Epithelial cell of proximal tubule (primary cell): ENCODE measurements at regions not wholly inside any gene's neighbourhood (a gene's known extent, or its start where the extent isn't known, plus 50 kb on each side); places are given as distances from the start of the nearest gene placed in this dataset.

Source experiments
- DNase-seq: peaks from one replicate; pipeline ENCODE4 v3.0.0-alpha.2; 2011; ENCODE audit warnings: low read depth
- H3K4me3 ChIP-seq: 2 replicates; pipeline ENCODE4 v1.5.1; 2011; ENCODE audit warnings: low read depth, mild to moderate bottlenecking, low read length
- TF ChIP-seq, protein P1 (sequence below): conservative IDR thresholded peaks from 2 replicates; pipeline ENCODE4 v1.5.1; 2012; ENCODE audit warnings: low read depth, mild to moderate bottlenecking, low read length

DNA sequence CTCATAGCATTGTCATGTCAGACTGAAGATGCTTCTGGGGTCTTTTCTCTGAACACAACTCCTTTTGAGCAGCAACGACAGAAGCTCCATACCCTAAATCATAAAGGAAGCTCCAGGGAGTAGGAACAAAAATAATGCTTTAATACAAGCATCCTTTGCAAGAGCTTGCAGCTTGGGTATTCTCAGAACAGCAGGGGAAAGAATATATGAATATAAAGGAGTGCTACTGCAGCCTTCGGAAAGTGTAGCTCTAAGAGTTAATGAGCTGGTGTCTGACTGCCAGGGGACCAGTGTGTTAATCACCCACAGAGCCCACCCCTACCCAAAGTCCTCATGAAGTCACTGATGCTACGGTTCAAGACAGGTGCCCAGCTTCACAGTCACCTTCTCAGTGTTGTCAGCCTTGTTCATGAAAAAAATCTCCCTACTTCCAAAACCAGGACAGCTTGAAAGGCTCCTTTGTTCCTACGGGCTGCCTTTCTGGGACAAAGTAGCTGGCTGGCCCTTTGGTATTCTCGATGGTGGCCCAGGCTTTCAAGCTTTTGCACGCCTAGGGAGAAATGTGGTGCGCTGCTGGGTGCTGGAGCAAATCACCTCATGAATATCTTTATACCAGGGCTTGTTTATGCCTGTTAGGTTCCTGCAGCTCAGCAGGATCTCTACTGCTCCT lies 259.7 kb downstream of the CMPK2 start:
- TF ChIP-seq, protein P1, sequence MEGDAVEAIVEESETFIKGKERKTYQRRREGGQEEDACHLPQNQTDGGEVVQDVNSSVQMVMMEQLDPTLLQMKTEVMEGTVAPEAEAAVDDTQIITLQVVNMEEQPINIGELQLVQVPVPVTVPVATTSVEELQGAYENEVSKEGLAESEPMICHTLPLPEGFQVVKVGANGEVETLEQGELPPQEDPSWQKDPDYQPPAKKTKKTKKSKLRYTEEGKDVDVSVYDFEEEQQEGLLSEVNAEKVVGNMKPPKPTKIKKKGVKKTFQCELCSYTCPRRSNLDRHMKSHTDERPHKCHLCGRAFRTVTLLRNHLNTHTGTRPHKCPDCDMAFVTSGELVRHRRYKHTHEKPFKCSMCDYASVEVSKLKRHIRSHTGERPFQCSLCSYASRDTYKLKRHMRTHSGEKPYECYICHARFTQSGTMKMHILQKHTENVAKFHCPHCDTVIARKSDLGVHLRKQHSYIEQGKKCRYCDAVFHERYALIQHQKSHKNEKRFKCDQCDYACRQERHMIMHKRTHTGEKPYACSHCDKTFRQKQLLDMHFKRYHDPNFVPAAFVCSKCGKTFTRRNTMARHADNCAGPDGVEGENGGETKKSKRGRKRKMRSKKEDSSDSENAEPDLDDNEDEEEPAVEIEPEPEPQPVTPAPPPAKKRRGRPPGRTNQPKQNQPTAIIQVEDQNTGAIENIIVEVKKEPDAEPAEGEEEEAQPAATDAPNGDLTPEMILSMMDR, result no peak
- DNase-seq, result no peak
- no peak overlapping the region for H3K4me3 ChIP-seq

DNA sequence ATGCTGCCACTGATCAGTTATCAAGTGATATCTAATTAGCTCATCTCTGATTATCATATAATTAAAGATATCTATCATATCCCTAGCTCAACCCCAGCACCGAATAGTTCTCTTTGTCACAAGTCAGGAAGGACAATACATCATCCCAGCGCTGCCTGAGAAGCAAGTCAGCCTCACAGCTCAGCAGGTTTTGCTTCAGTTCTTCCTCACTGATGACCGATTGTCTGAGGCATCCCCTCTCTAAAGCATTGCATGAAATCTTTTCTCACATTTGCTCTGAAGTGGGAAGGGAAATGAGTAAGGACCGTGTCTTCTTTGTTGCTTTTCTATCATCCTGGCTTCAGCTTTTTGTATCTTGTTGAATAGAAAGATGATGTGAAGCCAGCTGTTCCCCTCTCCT lies 247.9 kb downstream of the CMPK2 start:
- no peak overlapping the region for H3K4me3 ChIP-seq
- DNase-seq, result no peak
- TF ChIP-seq, protein P1, result no peak

DNA sequence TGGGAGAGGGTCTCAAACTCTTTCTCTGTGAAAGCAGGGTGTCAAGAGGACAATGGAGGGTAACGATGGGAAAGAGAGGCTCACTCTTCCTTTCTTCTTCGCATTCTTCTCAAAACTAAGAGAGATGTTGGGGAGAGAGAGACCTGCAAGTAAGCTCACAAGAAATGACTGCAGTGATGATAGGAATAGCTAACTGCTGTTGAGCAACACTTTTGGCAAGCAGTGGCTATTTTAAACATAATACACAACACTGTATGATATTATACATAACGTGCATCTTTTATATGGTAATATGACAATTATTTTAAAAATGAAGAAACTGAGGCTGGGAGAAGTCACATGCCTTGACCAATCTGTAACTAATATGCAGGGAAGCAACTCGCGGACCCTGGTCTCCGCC lies 247.5 kb downstream of the CMPK2 start:
- no peak overlapping the region for H3K4me3 ChIP-seq
- no peak for DNase-seq
- TF ChIP-seq, protein P1, result no peak

DNA sequence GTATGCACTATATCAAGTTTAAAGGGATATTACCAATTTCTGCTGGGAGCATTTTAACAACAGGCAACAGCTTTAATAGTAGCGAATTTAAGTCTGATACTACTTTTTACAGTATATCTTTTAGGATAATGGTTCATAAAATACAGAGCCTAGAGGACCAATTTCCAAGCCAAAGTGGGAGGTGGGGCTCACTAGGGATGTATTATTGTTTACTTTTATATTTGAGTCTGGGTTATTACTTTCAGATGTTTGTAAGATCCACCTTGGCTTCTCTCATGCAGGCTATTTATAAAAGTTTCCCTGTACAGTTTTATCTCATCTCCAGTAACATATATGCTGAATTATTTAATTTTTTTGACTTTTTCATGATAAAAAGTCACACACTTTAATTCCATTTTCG lies 242.0 kb downstream of the CMPK2 start:
- TF ChIP-seq, protein P1, result no peak
- no peak overlapping the region for H3K4me3 ChIP-seq
- DNase-seq, result no peak

DNA sequence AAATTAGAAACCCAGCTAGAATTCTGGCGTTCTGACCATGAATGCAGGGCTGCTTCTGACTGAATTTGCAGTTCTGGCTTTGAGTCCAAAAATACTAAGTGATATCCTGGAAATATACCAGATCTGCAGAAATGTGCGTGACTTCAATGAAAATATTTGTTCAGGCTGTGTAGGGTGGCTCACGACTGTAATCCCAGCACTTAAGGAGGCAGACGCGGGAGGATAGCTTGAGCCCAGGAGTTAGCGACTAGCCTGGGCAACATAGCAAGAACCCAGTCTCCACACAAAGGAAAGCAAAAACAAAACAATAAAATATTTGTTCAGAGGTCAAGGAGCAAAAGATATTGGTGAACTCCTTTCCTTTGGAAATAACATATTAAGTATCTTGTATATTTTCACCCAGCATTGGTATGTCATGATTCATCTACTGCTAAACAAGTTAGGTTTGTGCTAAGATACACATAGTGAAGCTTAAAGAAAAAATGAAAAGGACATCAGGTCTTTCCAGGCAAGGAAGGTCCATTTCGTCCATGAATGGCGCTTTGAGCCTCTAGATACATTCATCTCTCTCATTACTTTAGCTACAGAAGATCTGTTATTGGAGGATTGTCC lies 239.2 kb downstream of the CMPK2 start:
- H3K4me3 ChIP-seq, result no peak overlapping the region
- DNase-seq, result no peak
- TF ChIP-seq, protein P1, result no peak

DNA sequence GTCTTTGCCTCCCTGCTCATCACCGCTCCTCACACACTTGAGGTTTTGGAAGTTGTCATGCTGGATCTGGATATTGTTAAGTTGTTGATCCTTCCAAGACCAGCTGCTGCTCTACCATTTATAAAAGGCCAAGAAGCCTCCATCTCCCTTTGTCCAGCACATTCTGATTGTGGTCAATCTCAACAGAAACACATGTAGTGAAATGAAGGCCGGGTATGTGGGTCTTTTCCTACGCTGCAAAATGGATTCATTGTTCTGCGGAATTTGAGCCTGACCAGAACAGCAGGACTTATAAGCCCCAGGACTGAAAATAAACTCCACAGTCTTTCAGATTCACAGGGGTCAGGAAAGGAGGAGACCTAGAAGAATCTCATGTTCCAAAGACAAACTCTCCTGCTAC lies 238.4 kb downstream of the CMPK2 start:
- TF ChIP-seq, protein P1, result no peak
- DNase-seq, result no peak
- H3K4me3 ChIP-seq, result no peak overlapping the region

DNA sequence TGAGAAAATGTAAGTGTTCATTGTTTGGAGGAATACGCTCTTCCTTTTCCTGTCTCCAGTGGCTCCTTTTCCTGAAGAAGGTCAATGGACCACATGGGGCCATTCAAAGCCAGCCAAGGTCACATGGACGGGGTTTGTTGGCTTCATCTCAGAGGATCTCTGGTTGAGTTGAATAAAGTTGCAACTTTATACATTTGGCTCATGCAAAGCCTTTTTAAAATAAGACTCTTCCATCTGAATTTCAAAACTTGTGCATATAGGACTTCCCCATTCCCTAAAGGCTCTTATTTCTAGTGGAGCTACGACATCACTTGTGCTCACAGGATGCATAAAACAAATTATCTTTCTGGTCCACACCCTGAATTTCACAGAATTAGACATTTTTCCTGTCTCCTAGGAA lies 235.5 kb downstream of the CMPK2 start:
- DNase-seq, result no peak
- TF ChIP-seq, protein P1, result no peak
- H3K4me3 ChIP-seq, result no peak overlapping the region
